ENCODE measurements at regions not wholly inside any gene's neighbourhood (a gene's known extent, or its start where the extent isn't known, plus 50 kb on each side); places are given as distances from the start of the nearest gene placed in this dataset.

GRCh38 chr1:82405333-82405732, 604.6 kb downstream of the ADGRL2 start:
- TF ChIP-seq MAX (IDR thresholded peaks at IDR 0.05) (no peak), CEBPB (IDR thresholded peaks at IDR 0.05) (no peak), NFIC (IDR thresholded peaks at IDR 0.05) (no peak), TEAD4 (IDR thresholded peaks at IDR 0.05) (no peak), RAD21 (IDR thresholded peaks at IDR 0.05; ENCODE audit: low read depth) (no peak), EGR1 (IDR thresholded peaks at IDR 0.05) (no peak), YY1 (IDR thresholded peaks at IDR 0.05; ENCODE audit: low read depth) (no peak), TCF12 (IDR thresholded peaks at IDR 0.05; ENCODE audit: low read depth) (no peak), USF1 (IDR thresholded peaks at IDR 0.05) (no peak), FOXM1 (IDR thresholded peaks at IDR 0.05; ENCODE audit: borderline replicate concordance, low read depth) (no peak), ZBTB7A (IDR thresholded peaks at IDR 0.05; ENCODE audit: low read depth) (no peak), CREB1 (IDR thresholded peaks at IDR 0.05; ENCODE audit: low read depth) (no peak), EP300 (IDR thresholded peaks at IDR 0.05; ENCODE audit: borderline replicate concordance) (no peak), REST (IDR thresholded peaks at IDR 0.05; ENCODE audit: low read depth) (no peak), TAF1 (IDR thresholded peaks at IDR 0.05; ENCODE audit: low read depth) (no peak)

- TF ChIP-seq TEAD4 (IDR thresholded peaks at IDR 0.05) (no peak), YY1 (IDR thresholded peaks at IDR 0.05; ENCODE audit: low read depth) (no peak), EGR1 (IDR thresholded peaks at IDR 0.05) (no peak), REST (IDR thresholded peaks at IDR 0.05; ENCODE audit: low read depth) (no peak), EP300 (IDR thresholded peaks at IDR 0.05; ENCODE audit: borderline replicate concordance) (no peak), USF1 (IDR thresholded peaks at IDR 0.05) (no peak), CREB1 (IDR thresholded peaks at IDR 0.05; ENCODE audit: low read depth) (no peak), NFIC (IDR thresholded peaks at IDR 0.05) (no peak), MAX (IDR thresholded peaks at IDR 0.05) (no peak), FOXM1 (IDR thresholded peaks at IDR 0.05; ENCODE audit: borderline replicate concordance, low read depth) (no peak), TAF1 (IDR thresholded peaks at IDR 0.05; ENCODE audit: low read depth) (no peak)
Measured at GRCh38 chr1:82401116-82401515, 600.4 kb downstream of the ADGRL2 start.

GRCh38 chr1:82400521-82400920, 599.8 kb downstream of the ADGRL2 start:
- TF ChIP-seq TEAD4 (IDR thresholded peaks at IDR 0.05) (no peak), EGR1 (IDR thresholded peaks at IDR 0.05) (no peak), REST (IDR thresholded peaks at IDR 0.05; ENCODE audit: low read depth) (no peak), NFIC (IDR thresholded peaks at IDR 0.05) (no peak), CREB1 (IDR thresholded peaks at IDR 0.05; ENCODE audit: low read depth) (no peak), CEBPB (IDR thresholded peaks at IDR 0.05) (no peak), YY1 (IDR thresholded peaks at IDR 0.05; ENCODE audit: low read depth) (no peak), EP300 (IDR thresholded peaks at IDR 0.05; ENCODE audit: borderline replicate concordance) (no peak), ZBTB7A (IDR thresholded peaks at IDR 0.05; ENCODE audit: low read depth) (no peak), USF1 (IDR thresholded peaks at IDR 0.05) (no peak), TCF12 (IDR thresholded peaks at IDR 0.05; ENCODE audit: low read depth) (no peak), TAF1 (IDR thresholded peaks at IDR 0.05; ENCODE audit: low read depth) (no peak), FOXM1 (IDR thresholded peaks at IDR 0.05; ENCODE audit: borderline replicate concordance, low read depth) (no peak), MAX (IDR thresholded peaks at IDR 0.05) (no peak), RAD21 (IDR thresholded peaks at IDR 0.05; ENCODE audit: low read depth) (no peak)

GRCh38 chr1:82399093-82399492, 598.4 kb downstream of the ADGRL2 start:
- no peak for TF ChIP-seq FOXM1 (IDR thresholded peaks at IDR 0.05; ENCODE audit: borderline replicate concordance, low read depth)
- TF ChIP-seq RAD21 (IDR thresholded peaks at IDR 0.05; ENCODE audit: low read depth) = no peak
- TF ChIP-seq USF1 (IDR thresholded peaks at IDR 0.05) = no peak
- no peak for TF ChIP-seq EP300 (IDR thresholded peaks at IDR 0.05; ENCODE audit: borderline replicate concordance)
- TF ChIP-seq EGR1 (IDR thresholded peaks at IDR 0.05) = no peak
- TF ChIP-seq NFIC (IDR thresholded peaks at IDR 0.05) = no peak
- TF ChIP-seq REST (IDR thresholded peaks at IDR 0.05; ENCODE audit: low read depth) = no peak
- no peak for TF ChIP-seq YY1 (IDR thresholded peaks at IDR 0.05; ENCODE audit: low read depth)
- TF ChIP-seq CEBPB (IDR thresholded peaks at IDR 0.05) = no peak
- no peak for TF ChIP-seq TCF12 (IDR thresholded peaks at IDR 0.05; ENCODE audit: low read depth)
- no peak for TF ChIP-seq CREB1 (IDR thresholded peaks at IDR 0.05; ENCODE audit: low read depth)
- TF ChIP-seq MAX (IDR thresholded peaks at IDR 0.05) = no peak
- TF ChIP-seq TEAD4 (IDR thresholded peaks at IDR 0.05) = no peak
- no peak for TF ChIP-seq TAF1 (IDR thresholded peaks at IDR 0.05; ENCODE audit: low read depth)
- TF ChIP-seq ZBTB7A (IDR thresholded peaks at IDR 0.05; ENCODE audit: low read depth) = no peak

Data from Ishikawa (cell line).